Testis (tissue), 2 donors: ENCODE measurements at regions not wholly inside any gene's neighbourhood (a gene's known extent, or its start where the extent isn't known, plus 50 kb on each side); places are given as distances from the start of the nearest gene placed in this dataset.

Experiments used
- CTCF ChIP-seq, 3 experiments: fragments of 450-650 bp in 2 of 3; fragments of 200-600 bp in 1 of 3; sonication (generic) in 1 of 3; IDR thresholded peaks; one replicate each; pipeline ENCODE4 v1.5.1; 2016 to 2019; ENCODE audit warnings: antibody characterized with exemption in 3 of 3, mild to moderate bottlenecking in 2 of 3, moderate library complexity in 1 of 3
- POLR2A ChIP-seq: fragments of 450-650 bp; IDR thresholded peaks from one replicate; pipeline ENCODE4 v1.6.1; 2017; ENCODE audit warnings: antibody characterized with exemption, mild to moderate bottlenecking, moderate library complexity

GRCh38 chr15:96064351-96064756 lies 266.1 kb upstream of the NR2F2 start:
- no peak for TF ChIP-seq POLR2A
- no peak for TF ChIP-seq CTCF (IDR thresholded peaks at IDR 0.05)
